Activated T-cell treated with anti-CD3 and anti-CD28 coated beads for 1 hour (primary cell): ENCODE measurements at regions not wholly inside any gene's neighbourhood (a gene's known extent, or its start where the extent isn't known, plus 50 kb on each side); places are given as distances from the start of the nearest gene placed in this dataset.
"Not testable (repeated sequence)": the region's sequence is repeated elsewhere in the genome, so short reads cannot be mapped to it uniquely, and the experiment has no call there.

Source experiments
- DNase-seq: peaks from one replicate; pipeline ENCODE4 v3.0.0-alpha.2; 2020; ENCODE audit warnings: low read depth

GRCh38 chr12:75759196-75759595 is 247.8 kb upstream of the KRR1 start:
- DNase-seq, result no peak

- no peak for DNase-seq
These were observed 245.4 kb upstream of the KRR1 start for GRCh38 chr12:75756771-75757170.

- DNase-seq, result no peak
These were observed 244.7 kb upstream of the KRR1 start for GRCh38 chr12:75756111-75756510.

GRCh38 chr12:75754698-75755097 is 243.3 kb upstream of the KRR1 start:
- DNase-seq, result no peak

- no peak for DNase-seq
These were observed 242.7 kb upstream of the KRR1 start for GRCh38 chr12:75754141-75754540.

GRCh38 chr12:75751769-75752471 is 240.5 kb upstream of the KRR1 start:
- DNase-seq, result no peak

- no peak for DNase-seq
These were observed 239.4 kb upstream of the KRR1 start for GRCh38 chr12:75750716-75751306.

GRCh38 chr12:75748990-75749389 is 237.6 kb upstream of the KRR1 start:
- DNase-seq, result not testable (repeated sequence)

GRCh38 chr12:75748136-75748535 is 236.7 kb upstream of the KRR1 start:
- no peak for DNase-seq

GRCh38 chr12:75747572-75748021 is 236.2 kb upstream of the KRR1 start:
- DNase-seq, result no peak

GRCh38 chr12:75746621-75747020 is 235.2 kb upstream of the KRR1 start:
- no peak for DNase-seq

- DNase-seq, result no peak
These were observed 233.3 kb upstream of the KRR1 start for GRCh38 chr12:75744607-75745256.

- no peak for DNase-seq
These were observed 231.6 kb upstream of the KRR1 start for GRCh38 chr12:75742961-75743360.

- DNase-seq, result no peak
These were observed 230.6 kb upstream of the KRR1 start for GRCh38 chr12:75742048-75742447.

GRCh38 chr12:75739912-75740311 is 228.5 kb upstream of the KRR1 start:
- no peak for DNase-seq

- not testable (repeated sequence) for DNase-seq
These were observed 227.7 kb upstream of the KRR1 start for GRCh38 chr12:75739098-75739497.

- no peak for DNase-seq
These were observed 227.1 kb upstream of the KRR1 start for GRCh38 chr12:75738486-75738885.

- DNase-seq, result no peak
These were observed 224.4 kb upstream of the KRR1 start for GRCh38 chr12:75735853-75736252.

- no peak for DNase-seq
These were observed 217.4 kb upstream of the KRR1 start for GRCh38 chr12:75728826-75729225.

GRCh38 chr12:75727577-75727976 is 216.2 kb upstream of the KRR1 start:
- DNase-seq, result no peak

GRCh38 chr12:75725521-75726111 is 214.2 kb upstream of the KRR1 start:
- no peak for DNase-seq

GRCh38 chr12:75724928-75725312 is 213.5 kb upstream of the KRR1 start:
- no peak for DNase-seq

- no peak for DNase-seq
These were observed 213.0 kb upstream of the KRR1 start for GRCh38 chr12:75724307-75724927.
